ENCODE measurements at regions not wholly inside any gene's neighbourhood (a gene's known extent, or its start where the extent isn't known, plus 50 kb on each side); places are given as distances from the start of the nearest gene placed in this dataset.

DNA sequence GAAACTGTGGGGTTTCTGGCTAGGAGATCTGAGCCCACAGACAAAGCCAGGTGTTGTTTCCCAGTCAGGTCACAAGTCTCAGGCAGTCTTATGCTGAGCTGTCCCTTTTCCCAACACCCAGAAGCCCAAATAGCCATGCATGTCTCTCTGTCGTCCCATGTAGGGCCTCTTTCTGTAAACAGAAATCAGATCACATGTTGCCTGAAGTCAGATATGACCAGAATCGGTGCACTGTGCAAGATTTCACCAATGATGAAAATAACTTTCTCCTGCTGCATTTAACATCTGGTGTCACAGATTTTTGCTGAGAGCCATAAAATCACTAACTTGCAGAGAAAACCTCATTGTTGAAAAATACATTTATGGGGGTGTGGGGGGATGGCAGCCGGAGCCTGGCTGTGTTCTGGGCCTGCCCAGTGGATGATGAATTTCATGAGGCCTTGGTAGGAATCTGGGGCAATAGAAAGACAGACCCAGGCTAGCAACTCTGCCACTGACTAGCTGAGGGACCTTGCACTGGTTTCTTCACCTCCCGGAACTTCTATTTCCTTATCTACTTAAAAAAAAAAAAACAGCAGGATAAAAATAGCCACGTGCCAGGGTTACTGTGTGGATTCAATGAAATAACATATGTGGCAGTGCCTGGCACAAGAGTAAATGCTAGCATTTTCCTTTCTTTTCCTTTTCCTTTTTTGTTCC, 158.8 kb upstream of the NFIA start:
- ChIA-PET CTCF (no interaction called here), POLR2A (no interaction called here)
- no peak overlapping the region for H3K4me3 ChIP-seq (ENCODE audit: low read depth, low read length)
- TF ChIP-seq CTCF (IDR thresholded peaks at IDR 0.05; ENCODE audit: insufficient read depth, low read length, missing control alignments), result no peak
- DNase-seq (ENCODE audit: low read depth, low spot score), result no peak

DNA sequence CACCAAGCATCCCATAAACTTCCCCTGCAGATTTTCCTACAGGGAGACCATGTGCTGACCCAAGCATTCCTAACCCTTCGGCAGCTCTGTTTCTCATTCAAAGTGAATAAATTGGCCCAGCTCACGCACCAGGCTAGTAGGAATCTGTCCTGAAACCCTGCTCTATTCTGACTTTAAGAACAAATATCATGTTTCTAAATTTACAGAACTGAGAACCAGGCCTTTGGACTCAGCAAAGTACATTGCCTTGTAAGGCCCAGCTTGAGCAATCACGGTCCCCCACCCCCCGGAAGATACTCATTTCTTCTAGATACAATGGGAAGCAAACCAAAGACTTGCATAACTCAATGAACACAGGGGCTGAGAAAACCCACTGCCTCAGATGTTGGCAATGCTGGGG, 160.1 kb upstream of the NFIA start:
- no peak overlapping the region for H3K4me3 ChIP-seq (ENCODE audit: low read depth, low read length)
- DNase-seq (ENCODE audit: low read depth, low spot score), result no peak
- TF ChIP-seq CTCF (IDR thresholded peaks at IDR 0.05; ENCODE audit: insufficient read depth, low read length, missing control alignments), result no peak
- ChIA-PET CTCF (no interaction called here), POLR2A (no interaction called here)

DNA sequence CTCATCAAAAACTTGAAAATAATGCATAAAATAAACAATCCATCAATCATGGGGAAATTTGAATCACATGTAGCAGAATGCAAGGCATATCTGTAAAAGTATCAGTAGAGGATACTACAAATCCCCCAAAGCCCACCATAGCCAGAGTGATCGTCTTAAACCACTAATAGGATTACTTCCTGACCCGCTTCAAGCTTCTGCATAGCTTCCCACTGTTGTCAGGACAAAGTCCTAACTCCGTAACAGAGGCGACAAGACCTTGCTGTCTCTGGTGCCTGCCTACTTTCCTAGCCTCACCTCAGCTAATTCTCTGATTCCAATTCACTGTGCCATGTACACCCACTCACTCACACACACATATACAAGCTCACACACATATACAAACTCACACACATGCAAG, 161.2 kb upstream of the NFIA start:
- no peak for TF ChIP-seq CTCF (IDR thresholded peaks at IDR 0.05; ENCODE audit: insufficient read depth, low read length, missing control alignments)
- ChIA-PET POLR2A (no interaction called here), CTCF (no interaction called here)
- no peak overlapping the region for H3K4me3 ChIP-seq (ENCODE audit: low read depth, low read length)
- DNase-seq (ENCODE audit: low read depth, low spot score), result no peak

DNA sequence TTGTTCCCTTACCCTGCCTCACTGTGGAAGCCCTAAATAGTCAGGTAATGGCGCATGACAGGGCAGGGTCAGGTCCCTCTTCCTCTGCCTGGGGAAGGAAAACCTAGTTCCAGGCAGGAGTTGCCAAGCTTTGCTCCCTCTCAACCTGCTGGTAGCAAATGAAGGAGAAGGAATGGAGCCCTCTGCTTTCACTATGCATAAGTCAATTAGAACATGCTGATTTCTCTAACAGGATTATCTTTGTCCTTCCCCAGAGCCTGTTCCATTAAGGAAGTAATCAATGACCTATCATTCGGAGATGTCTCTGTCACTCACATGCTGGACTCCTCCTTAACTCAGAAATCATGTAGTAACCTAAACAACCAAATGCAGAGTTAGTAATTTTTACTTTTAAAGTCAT, 161.8 kb upstream of the NFIA start:
- no peak for DNase-seq (ENCODE audit: low read depth, low spot score)
- CTCF ChIA-PET, result no interaction called here
- H3K4me3 ChIP-seq (ENCODE audit: low read depth, low read length), result no peak overlapping the region
- TF ChIP-seq CTCF (IDR thresholded peaks at IDR 0.05; ENCODE audit: insufficient read depth, low read length, missing control alignments), result no peak
- POLR2A ChIA-PET, result no interaction called here

DNA sequence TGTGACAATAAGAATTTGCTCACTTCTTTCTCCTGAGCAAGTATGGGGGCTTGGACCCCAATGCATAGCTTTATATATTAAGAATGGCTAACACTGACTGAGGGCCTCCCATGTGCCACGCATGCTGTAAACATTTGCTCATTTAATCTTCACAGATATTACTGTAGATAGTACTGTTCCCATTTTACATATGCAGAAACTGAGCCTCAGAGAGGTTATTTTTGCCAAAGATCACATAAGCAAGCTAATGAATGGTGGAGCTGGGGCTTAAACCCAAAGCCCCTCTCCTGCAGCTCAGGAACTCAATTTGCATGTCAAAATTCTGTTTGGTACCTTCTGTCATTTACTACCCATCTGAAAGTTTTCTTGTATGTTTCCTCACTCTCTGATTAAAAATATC, 163.5 kb upstream of the NFIA start:
- ChIA-PET CTCF (no interaction called here), POLR2A (no interaction called here)
- no peak overlapping the region for H3K4me3 ChIP-seq (ENCODE audit: low read depth, low read length)
- no peak for DNase-seq (ENCODE audit: low read depth, low spot score)
- TF ChIP-seq CTCF (IDR thresholded peaks at IDR 0.05; ENCODE audit: insufficient read depth, low read length, missing control alignments), result no peak

- DNase-seq (ENCODE audit: low read depth, low spot score), result no peak
- ChIA-PET POLR2A (no interaction called here), CTCF (no interaction called here)
- no peak overlapping the region for H3K4me3 ChIP-seq (ENCODE audit: low read depth, low read length)
- no peak for TF ChIP-seq CTCF (IDR thresholded peaks at IDR 0.05; ENCODE audit: insufficient read depth, low read length, missing control alignments)
Measured at GRCh38 chr1:60916906-60917305, 165.5 kb upstream of the NFIA start.
